Thoracic aorta (tissue), 2 donors: ENCODE measurements at regions not wholly inside any gene's neighbourhood (a gene's known extent, or its start where the extent isn't known, plus 50 kb on each side); places are given as distances from the start of the nearest gene placed in this dataset.

Experiments
- ATAC-seq: fragments of 150-250 bp; one replicate; pipeline ENCODE4 v1.8.0; 2017; ENCODE audit warnings: low read depth; ENCODE audit not compliant: insufficient number of reproducible peaks, low FRiP score
- DNase-seq: peaks from one replicate; pipeline ENCODE4 v3.0.0-alpha.2; 2020; ENCODE audit warnings: low spot score
- H3K27ac ChIP-seq, 2 donors: fragments of 200-600 bp; sonication (generic); 1 replicate in 1 of 2; 2 replicates in 1 of 2; pipeline ENCODE4 v1.5.1; 2016; ENCODE audit warnings: mild to moderate bottlenecking in 2 of 2, moderate library complexity in 2 of 2
- H3K27me3 ChIP-seq: fragments of 200-600 bp; sonication (generic); replicated peaks from 2 replicates; pipeline ENCODE4 v1.6.0; 2016; ENCODE audit warnings: mild to moderate bottlenecking; ENCODE audit not compliant: insufficient read depth
- H3K36me3 ChIP-seq: fragments of 200-600 bp; sonication (generic); one replicate; pipeline ENCODE4 v1.5.1; 2016
- H3K4me1 ChIP-seq, 2 donors: fragments of 200-600 bp; sonication (generic); 1 replicate in 1 of 2; 2 replicates in 1 of 2; pipeline versions ENCODE4 v1.5.1 to v1.6.0; 2016; ENCODE audit warnings: low read depth in 2 of 2, mild to moderate bottlenecking in 1 of 2; ENCODE audit not compliant: control insufficient read depth in 1 of 2
- H3K4me3 ChIP-seq: fragments of 200-600 bp; sonication (generic); 2 replicates; pipeline ENCODE4 v1.5.1; 2016; ENCODE audit warnings: mild to moderate bottlenecking
- H3K9me3 ChIP-seq: fragments of 200-600 bp; sonication (generic); 2 replicates; pipeline ENCODE4 v1.5.1; 2016
- TF ChIP-seq, protein P1 (sequence below): fragments of 200-600 bp; sonication (generic); IDR thresholded peaks from one replicate; pipeline ENCODE4 v1.5.1; 2019; ENCODE audit warnings: antibody characterized with exemption

DNA sequence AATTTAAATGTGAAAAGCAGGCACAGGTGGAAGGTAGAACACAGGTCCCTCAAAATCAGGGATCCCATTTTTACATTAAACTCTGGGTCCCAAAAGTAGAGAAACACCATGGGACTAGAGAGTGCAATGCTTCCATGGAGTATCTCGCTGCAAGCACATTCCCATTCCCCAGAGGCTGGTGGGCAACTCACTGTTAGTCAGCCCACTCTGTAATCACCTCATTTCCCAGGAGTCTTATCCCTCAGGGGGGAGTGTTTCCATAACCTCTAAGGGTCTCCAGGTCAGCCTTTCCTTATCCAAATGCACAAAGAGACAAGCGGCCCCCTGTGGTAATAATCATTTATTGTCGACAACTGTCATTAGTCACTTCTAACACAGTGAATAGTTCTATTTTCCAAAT is 490.1 kb upstream of the LRRC7 start:
- no peaks in the 10 kb centered on the region for H3K9me3 ChIP-seq
- no peak overlapping the region for H3K4me3 ChIP-seq
- H3K4me1 ChIP-seq, result peaks cover 0 to 8% of the 10 kb centered on the region in 2 donors
- H3K36me3 ChIP-seq, result no peaks in the 10 kb centered on the region
- TF ChIP-seq, protein P1, sequence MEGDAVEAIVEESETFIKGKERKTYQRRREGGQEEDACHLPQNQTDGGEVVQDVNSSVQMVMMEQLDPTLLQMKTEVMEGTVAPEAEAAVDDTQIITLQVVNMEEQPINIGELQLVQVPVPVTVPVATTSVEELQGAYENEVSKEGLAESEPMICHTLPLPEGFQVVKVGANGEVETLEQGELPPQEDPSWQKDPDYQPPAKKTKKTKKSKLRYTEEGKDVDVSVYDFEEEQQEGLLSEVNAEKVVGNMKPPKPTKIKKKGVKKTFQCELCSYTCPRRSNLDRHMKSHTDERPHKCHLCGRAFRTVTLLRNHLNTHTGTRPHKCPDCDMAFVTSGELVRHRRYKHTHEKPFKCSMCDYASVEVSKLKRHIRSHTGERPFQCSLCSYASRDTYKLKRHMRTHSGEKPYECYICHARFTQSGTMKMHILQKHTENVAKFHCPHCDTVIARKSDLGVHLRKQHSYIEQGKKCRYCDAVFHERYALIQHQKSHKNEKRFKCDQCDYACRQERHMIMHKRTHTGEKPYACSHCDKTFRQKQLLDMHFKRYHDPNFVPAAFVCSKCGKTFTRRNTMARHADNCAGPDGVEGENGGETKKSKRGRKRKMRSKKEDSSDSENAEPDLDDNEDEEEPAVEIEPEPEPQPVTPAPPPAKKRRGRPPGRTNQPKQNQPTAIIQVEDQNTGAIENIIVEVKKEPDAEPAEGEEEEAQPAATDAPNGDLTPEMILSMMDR, result no peak
- H3K27me3 ChIP-seq, result no peaks in the 10 kb centered on the region
- no peak for DNase-seq
- no peak for ATAC-seq
- no peak overlapping the region for H3K27ac ChIP-seq

DNA sequence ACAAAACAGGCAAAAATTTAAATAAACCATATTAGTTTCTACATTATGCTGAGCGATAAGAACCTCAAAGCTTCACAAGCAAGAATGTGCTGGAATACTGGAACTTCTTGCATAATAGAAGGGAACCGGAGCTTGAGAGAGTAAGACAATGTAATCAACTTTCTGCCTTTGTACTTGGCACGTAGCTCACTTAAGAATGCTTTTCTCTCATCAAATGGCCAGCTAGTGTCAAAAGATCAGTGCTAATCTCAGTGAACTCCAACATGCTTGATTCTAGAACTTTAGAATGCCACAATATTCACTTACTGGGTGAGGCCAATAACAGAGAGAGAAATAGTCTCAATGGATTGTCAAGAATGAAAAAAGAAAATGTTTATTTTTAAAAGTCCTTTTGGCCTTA is 486.1 kb upstream of the LRRC7 start:
- ATAC-seq, result no peak
- no peaks in the 10 kb centered on the region for H3K27me3 ChIP-seq
- DNase-seq, result no peak
- no peak overlapping the region for H3K27ac ChIP-seq
- no peaks in the 10 kb centered on the region for H3K36me3 ChIP-seq
- TF ChIP-seq, protein P1, result no peak
- H3K9me3 ChIP-seq, result no peaks in the 10 kb centered on the region
- H3K4me3 ChIP-seq, result no peak overlapping the region
- peaks cover 0 to 8% of the 10 kb centered on the region in 2 donors for H3K4me1 ChIP-seq

DNA sequence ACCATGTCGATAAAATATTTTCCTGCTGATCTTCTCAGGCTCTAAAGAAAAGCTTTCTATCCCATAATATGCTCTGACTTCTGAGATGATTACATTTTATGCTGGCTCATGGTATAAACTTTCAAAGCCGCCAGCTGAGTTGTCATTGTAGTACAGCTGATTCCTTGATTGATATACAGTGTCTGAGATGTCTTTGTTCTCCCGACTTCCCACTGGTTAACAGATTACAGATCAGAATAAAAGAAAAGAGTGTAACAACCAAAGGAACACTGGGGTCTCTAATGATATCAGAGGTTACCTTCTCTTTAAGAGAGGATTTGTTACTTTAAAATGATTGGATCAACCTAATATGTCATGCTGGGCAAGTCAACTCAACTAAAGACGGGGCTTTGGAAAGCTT is 485.4 kb upstream of the LRRC7 start:
- TF ChIP-seq, protein P1, result no peak
- H3K27ac ChIP-seq, result no peak overlapping the region
- no peak overlapping the region for H3K4me3 ChIP-seq
- no peaks in the 10 kb centered on the region for H3K27me3 ChIP-seq
- H3K4me1 ChIP-seq, result peaks cover 0 to 8% of the 10 kb centered on the region in 2 donors
- no peak for DNase-seq
- no peaks in the 10 kb centered on the region for H3K9me3 ChIP-seq
- ATAC-seq, result no peak
- H3K36me3 ChIP-seq, result no peaks in the 10 kb centered on the region

DNA sequence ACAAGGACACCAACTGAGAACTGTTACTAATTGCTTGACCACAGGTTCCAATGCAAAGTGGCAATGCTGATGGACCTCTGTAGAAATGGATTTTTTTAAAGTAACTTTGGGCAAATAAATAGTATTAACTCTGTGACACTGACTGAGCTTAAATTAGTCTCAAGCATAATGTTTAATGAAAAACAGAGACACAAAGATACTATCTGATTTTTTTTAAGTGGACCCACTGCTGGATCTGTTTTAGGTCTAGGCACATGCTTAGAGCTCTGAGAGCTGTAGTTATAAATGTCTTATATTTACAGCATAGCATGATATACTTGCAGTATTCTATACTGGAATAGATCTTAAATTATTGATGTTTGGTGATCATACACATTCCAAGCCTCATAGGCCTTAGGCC is 481.6 kb upstream of the LRRC7 start:
- DNase-seq, result no peak
- H3K4me3 ChIP-seq, result no peak overlapping the region
- H3K4me1 ChIP-seq, result peaks cover 0 to 8% of the 10 kb centered on the region in 2 donors
- ATAC-seq, result no peak
- no peaks in the 10 kb centered on the region for H3K27me3 ChIP-seq
- no peaks in the 10 kb centered on the region for H3K36me3 ChIP-seq
- no peak overlapping the region for H3K27ac ChIP-seq
- peaks cover 6% of the 10 kb centered on the region for H3K9me3 ChIP-seq
- TF ChIP-seq, protein P1, result no peak

DNA sequence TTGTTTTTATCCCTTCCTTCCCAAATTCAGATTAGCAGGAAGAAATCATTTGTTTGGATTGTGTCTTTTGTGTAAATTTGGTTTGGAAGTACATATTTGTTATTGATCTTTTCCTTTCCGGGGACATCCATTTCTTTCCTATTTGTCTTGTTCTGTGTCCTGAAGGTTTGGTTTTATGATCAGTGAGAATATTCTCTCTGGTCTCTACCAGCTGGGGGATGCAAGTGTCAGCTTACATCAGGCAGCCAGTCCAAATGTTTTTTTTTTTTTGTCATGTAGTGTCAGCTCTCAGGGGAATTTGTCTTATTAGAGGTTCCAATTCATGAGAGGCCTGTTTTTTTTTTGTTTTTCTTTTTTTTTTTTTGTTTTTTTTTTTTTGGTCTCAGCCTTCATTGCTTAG is 479.2 kb upstream of the LRRC7 start:
- no peak for ATAC-seq
- Histone ChIP-seq H3K36me3 (no peaks in the 10 kb centered on the region), H3K4me3 (no peak overlapping the region), H3K27me3 (no peaks in the 10 kb centered on the region), H3K9me3 (peaks cover 6% of the 10 kb centered on the region), H3K4me1 (no peaks in the 10 kb centered on the region), H3K27ac (no peak overlapping the region)
- TF ChIP-seq, protein P1, result no peak
- DNase-seq, result no peak
